NT2/D1 (cell line): ENCODE measurements at regions not wholly inside any gene's neighbourhood (a gene's known extent, or its start where the extent isn't known, plus 50 kb on each side); places are given as distances from the start of the nearest gene placed in this dataset.

Experiments
- DNase-seq: peaks from one replicate; pipeline ENCODE4 v3.0.0-alpha.2; 2011; ENCODE audit warnings: low read depth, low spot score
- H3K27me3 ChIP-seq: 2 replicates; pipeline ENCODE4 v1.6.0; 2011; ENCODE audit warnings: mild to moderate bottlenecking; ENCODE audit not compliant: insufficient read length, insufficient read depth
- H3K36me3 ChIP-seq: 2 replicates; pipeline ENCODE4 v1.6.1; 2011; ENCODE audit warnings: mild to moderate bottlenecking, low read length, mixed read lengths; ENCODE audit not compliant: insufficient read depth, insufficient read length
- H3K4me1 ChIP-seq: 2 replicates; pipeline ENCODE4 v1.5.1; 2011; ENCODE audit not compliant: insufficient read depth, insufficient read length
- H3K4me3 ChIP-seq: 2 replicates; pipeline ENCODE4 v1.5.1; 2011; ENCODE audit warnings: low read depth; ENCODE audit not compliant: insufficient read length
- H3K9ac ChIP-seq: 2 replicates; pipeline ENCODE4 v1.6.0; 2011; ENCODE audit warnings: low read depth; ENCODE audit not compliant: insufficient read length
- H3K9me3 ChIP-seq: 2 replicates; pipeline ENCODE4 v1.5.1; 2011; ENCODE audit warnings: mild to moderate bottlenecking, low read length; ENCODE audit not compliant: insufficient read depth
- SUZ12 ChIP-seq: IDR thresholded peaks from 2 replicates; pipeline ENCODE4 v1.6.1; 2011; ENCODE audit not compliant: insufficient read length, insufficient read depth; ENCODE audit errors: extremely low read depth
- YY1 ChIP-seq: IDR thresholded peaks from 2 replicates; pipeline ENCODE4 v1.6.1; 2011; ENCODE audit not compliant: insufficient read length, insufficient read depth
- ZNF274 ChIP-seq: IDR thresholded peaks from 2 replicates; pipeline ENCODE4 v1.6.1; 2011; ENCODE audit warnings: mild to moderate bottlenecking, low read depth, low read length

DNA sequence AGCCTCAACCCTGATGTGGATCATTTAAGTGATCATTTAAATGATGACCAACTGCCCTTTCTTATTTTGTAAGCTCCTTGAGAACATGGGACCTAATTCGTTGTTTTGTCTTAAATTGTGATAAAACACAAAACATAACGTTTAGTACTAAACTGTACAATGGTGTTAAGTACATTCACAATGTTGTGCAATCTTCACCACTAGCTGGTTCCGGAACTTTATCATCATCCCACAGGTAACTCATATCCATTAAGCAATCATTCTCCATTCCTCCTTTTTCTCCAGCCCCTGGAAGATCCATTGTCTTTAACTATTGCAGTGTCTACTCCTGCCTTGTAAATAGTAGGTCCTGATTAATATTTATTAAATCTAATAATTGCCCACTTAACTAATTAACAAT, 460.5 kb upstream of the BRINP1 start:
- Histone ChIP-seq H3K9me3 (no peaks in the 10 kb centered on the region), H3K4me3 (no peak overlapping the region), H3K36me3 (no peaks in the 10 kb centered on the region), H3K9ac (no peak overlapping the region), H3K27me3 (no peaks in the 10 kb centered on the region), H3K4me1 (no peaks in the 10 kb centered on the region)
- TF ChIP-seq SUZ12 (no peak), ZNF274 (no peak), YY1 (no peak)
- DNase-seq, result no peak

DNA sequence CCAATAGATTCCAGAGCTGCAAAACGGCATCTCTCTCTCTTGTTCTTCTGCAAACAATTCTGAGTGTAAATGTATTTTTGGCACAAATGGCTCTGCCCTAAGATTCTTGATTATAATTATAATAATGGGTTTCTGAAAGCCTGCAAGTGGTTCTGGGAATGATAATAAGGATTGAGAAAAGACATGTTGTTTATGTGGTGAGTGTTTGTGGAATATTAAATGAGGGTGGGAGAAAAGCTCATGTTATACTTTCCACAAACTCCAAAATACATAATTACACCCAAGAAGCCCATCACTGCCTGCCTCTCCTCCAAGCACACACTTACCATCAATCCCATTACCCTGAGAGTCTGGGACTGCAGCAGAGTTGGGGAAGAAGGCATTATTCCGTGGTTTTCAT, 460.0 kb upstream of the BRINP1 start:
- Histone ChIP-seq H3K36me3 (no peaks in the 10 kb centered on the region), H3K9ac (no peak overlapping the region)
- TF ChIP-seq ZNF274 (no peak), SUZ12 (no peak)

DNA sequence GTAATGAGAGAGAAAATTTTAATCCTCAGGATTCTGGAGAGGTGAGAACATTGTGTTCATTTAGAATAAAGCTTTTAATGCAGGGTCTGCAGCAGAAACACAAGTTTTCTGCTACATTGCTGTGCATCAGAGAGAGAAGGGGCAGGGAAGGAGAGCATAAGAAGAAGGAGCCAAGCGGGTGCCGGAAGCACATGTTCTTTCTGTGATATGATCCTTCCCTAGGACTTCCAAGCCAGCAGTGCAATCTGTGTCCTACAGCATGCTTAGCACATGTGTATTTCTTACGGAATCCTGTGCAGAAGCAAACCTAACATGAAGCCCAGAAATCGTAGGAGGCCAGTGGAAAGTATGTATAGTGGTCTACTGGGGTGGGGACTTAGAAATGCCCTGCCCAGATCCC, 458.3 kb upstream of the BRINP1 start:
- Histone ChIP-seq H3K4me3 (no peak overlapping the region), H3K27me3 (no peaks in the 10 kb centered on the region), H3K36me3 (no peaks in the 10 kb centered on the region), H3K9ac (no peak overlapping the region), H3K4me1 (no peaks in the 10 kb centered on the region), H3K9me3 (no peaks in the 10 kb centered on the region)
- DNase-seq, result no peak
- TF ChIP-seq ZNF274, result no peak
- no peak for TF ChIP-seq YY1
- no peak for TF ChIP-seq SUZ12

More for the DNA sequence above, 460.0 kb upstream of the BRINP1 start:
- Histone ChIP-seq H3K27me3 (no peaks in the 10 kb centered on the region), H3K9me3 (no peaks in the 10 kb centered on the region), H3K4me1 (no peaks in the 10 kb centered on the region), H3K4me3 (no peak overlapping the region)
- no peak for DNase-seq

DNA sequence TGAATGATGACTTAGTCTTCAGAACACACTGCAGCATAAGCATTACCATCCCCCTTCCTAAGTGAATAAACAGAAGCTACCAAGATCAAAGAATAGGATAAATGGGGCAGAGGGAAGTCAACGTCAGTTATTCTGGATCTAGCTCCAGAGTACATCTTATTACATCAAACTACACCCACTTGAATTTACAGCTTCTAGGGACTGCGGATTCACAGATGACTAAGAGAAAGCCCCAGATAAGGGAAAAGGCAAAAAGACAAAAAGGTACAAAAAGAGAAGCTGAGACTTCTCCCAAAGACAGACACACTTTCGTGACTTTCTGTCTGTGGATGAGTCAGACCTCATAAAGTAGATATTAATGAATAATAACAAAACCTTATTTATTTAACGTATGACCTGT, 457.9 kb upstream of the BRINP1 start:
- TF ChIP-seq SUZ12, result no peak
- DNase-seq, result no peak
- Histone ChIP-seq H3K36me3 (no peaks in the 10 kb centered on the region), H3K9ac (no peak overlapping the region), H3K9me3 (no peaks in the 10 kb centered on the region), H3K27me3 (no peaks in the 10 kb centered on the region), H3K4me3 (no peak overlapping the region), H3K4me1 (no peaks in the 10 kb centered on the region)

DNA sequence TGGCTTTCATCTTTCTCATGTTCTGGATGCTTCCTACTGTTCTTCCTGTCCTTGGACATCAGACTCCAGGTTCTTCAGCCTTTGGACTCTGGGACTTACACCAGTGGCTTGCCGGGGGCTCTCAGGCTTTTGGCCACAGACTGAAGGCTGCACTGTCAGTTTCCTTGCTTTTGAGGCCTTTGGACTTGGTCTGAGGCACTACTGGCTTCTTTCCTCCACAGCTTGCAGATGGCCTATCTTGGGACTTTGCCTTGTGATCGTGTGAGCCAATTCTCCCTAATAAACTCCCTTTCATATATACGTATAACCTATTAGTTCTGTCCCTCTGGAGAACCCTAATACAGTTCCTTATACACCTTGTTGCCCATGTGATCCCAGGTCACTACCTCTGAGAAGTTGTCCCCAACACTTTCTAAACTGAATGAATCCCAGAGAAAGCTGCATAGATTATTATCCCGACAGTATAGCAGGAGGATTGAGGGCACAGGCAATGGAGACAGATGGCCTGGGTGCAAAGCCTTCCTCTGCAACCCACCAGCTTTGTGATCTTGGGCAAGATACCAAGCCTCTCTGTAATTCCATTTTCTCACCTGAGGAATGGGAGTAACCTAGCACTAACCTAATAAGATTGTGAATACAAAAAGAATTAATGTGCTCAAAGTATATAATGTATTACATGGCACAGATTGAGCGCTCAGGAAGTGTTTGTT, 449.6 kb upstream of the BRINP1 start:
- no peak for DNase-seq
- Histone ChIP-seq H3K9me3 (no peaks in the 10 kb centered on the region), H3K9ac (no peak overlapping the region), H3K4me1 (no peaks in the 10 kb centered on the region), H3K36me3 (no peaks in the 10 kb centered on the region), H3K27me3 (no peaks in the 10 kb centered on the region), H3K4me3 (no peak overlapping the region)
- TF ChIP-seq ZNF274, result no peak
- no peak for TF ChIP-seq YY1
- TF ChIP-seq SUZ12, result no peak

DNA sequence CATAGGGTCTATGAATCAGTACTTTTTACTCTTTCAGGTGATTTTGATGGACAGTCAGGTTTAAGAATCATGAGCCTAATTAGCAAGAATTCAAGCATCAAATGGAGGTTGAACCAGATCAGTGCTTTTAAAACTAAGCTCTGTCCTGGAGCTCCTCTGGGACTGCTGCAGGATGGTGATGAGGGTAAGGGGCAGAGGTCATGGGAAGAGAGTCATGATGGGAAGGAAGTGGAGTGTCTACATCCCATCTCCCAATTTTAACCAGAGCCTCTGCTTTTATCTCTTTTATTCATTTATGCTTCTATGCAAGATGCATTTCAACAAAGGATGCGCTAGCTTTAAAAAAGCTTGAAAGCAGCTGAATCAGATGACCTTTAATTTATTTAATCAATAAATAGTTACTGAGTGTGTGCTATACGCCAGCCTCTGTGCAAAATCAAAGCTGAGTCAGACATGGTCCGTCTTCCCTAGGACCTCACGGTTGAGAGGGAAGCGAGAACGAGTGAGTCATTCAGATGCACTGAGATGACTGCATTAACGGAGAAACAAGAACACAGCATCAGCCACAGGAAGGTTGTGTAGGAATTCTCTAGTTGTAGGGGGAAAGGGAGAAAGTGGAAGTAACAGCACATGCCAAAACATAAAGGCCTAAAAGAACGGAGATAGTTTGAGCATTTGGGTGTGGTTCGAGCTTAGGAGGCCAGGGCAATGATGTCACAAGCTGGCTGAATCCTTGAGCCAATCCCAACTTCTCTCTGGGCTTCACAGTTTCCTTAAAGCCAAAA, 441.6 kb upstream of the BRINP1 start:
- Histone ChIP-seq H3K4me3 (no peak overlapping the region), H3K9me3 (peaks cover 8% of the 10 kb centered on the region; the same call in 1 of the 2 replicates), H3K4me1 (no peaks in the 10 kb centered on the region), H3K9ac (no peak overlapping the region), H3K27me3 (no peaks in the 10 kb centered on the region), H3K36me3 (no peaks in the 10 kb centered on the region)
- TF ChIP-seq YY1 (no peak), ZNF274 (no peak), SUZ12 (no peak)
- no peak for DNase-seq

DNA sequence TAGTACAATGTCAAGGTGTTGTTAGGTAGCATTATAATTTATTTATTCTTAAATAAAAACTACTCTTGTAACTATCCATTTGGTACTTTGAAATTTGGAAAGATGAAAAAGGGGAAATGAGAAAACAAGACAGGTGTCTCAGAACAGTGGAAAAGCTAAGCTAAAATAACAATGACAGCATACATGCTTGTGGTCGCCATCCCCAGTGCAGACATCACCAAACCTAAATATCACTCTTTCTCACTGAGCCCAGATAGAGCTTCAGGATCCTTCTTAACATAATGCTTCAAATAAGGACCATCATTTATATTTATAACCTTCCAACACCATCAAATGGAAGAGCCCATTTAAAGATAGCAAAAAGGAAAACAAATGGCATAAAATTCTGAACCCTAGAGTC, 434.4 kb upstream of the BRINP1 start:
- Histone ChIP-seq H3K9ac (no peak overlapping the region), H3K4me3 (no peak overlapping the region), H3K27me3 (no peaks in the 10 kb centered on the region), H3K36me3 (no peaks in the 10 kb centered on the region), H3K9me3 (no peaks in the 10 kb centered on the region), H3K4me1 (no peaks in the 10 kb centered on the region)
- TF ChIP-seq SUZ12 (no peak), ZNF274 (no peak), YY1 (no peak)
- no peak for DNase-seq

DNA sequence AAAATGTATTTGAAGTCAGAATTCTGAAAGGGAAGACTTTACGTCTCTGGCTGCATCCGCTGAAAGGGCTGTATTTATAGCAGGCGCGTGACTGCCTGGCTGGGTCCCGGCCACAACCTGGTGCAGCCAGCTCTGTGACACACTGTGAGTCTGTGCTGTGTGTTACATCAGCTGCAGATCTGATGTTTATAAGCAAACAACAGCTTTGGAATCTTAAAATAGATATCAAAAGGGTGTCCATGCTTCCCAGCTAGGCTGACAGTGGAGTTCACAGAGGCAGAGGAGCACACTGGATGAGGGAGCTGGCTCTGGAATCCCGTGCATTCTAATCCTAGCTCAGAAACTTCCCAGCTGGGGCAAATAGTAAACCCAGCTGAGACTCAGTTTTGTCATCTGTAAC, 433.4 kb upstream of the BRINP1 start:
- H3K9ac ChIP-seq, result no peak overlapping the region

More for the DNA sequence above, 433.4 kb upstream of the BRINP1 start:
- H3K27me3 ChIP-seq, result no peaks in the 10 kb centered on the region
- no peak for DNase-seq
- TF ChIP-seq YY1, result no peak
- TF ChIP-seq ZNF274, result no peak
- no peak for TF ChIP-seq SUZ12
- H3K4me1 ChIP-seq, result no peaks in the 10 kb centered on the region
- H3K36me3 ChIP-seq, result no peaks in the 10 kb centered on the region
- H3K9me3 ChIP-seq, result no peaks in the 10 kb centered on the region
- H3K4me3 ChIP-seq, result no peak overlapping the region
